ENCODE measurements at regions not wholly inside any gene's neighbourhood (a gene's known extent, or its start where the extent isn't known, plus 50 kb on each side); places are given as distances from the start of the nearest gene placed in this dataset.

- TF ChIP-seq GATA3 (IDR thresholded peaks at IDR 0.05; ENCODE audit: low read depth, low read length) (no peak), GATA2 (IDR thresholded peaks at IDR 0.05; ENCODE audit: low read depth, low read length) (no peak)
These were observed 249.0 kb downstream of the TSHZ3 start for GRCh38 chr19:31100206-31100590.

GRCh38 chr19:31099515-31100205, 249.6 kb downstream of the TSHZ3 start:
- TF ChIP-seq GATA3 (IDR thresholded peaks at IDR 0.05; ENCODE audit: low read depth, low read length) = no peak
- no peak for TF ChIP-seq GATA2 (IDR thresholded peaks at IDR 0.05; ENCODE audit: low read depth, low read length)

GRCh38 chr19:31098836-31099235, 250.4 kb downstream of the TSHZ3 start:
- no peak for TF ChIP-seq GATA3 (IDR thresholded peaks at IDR 0.05; ENCODE audit: low read depth, low read length)
- no peak for TF ChIP-seq GATA2 (IDR thresholded peaks at IDR 0.05; ENCODE audit: low read depth, low read length)

- TF ChIP-seq GATA3 (IDR thresholded peaks at IDR 0.05; ENCODE audit: low read depth, low read length) (no peak), GATA2 (IDR thresholded peaks at IDR 0.05; ENCODE audit: low read depth, low read length) (no peak)
These were observed 252.2 kb downstream of the TSHZ3 start for GRCh38 chr19:31096935-31097545.

GRCh38 chr19:31096062-31096830, 253.0 kb downstream of the TSHZ3 start:
- TF ChIP-seq GATA3 (IDR thresholded peaks at IDR 0.05; ENCODE audit: low read depth, low read length) = no peak
- no peak for TF ChIP-seq GATA2 (IDR thresholded peaks at IDR 0.05; ENCODE audit: low read depth, low read length)

- TF ChIP-seq GATA2 (IDR thresholded peaks at IDR 0.05; ENCODE audit: low read depth, low read length) (no peak), GATA3 (IDR thresholded peaks at IDR 0.05; ENCODE audit: low read depth, low read length) (no peak)
These were observed 254.0 kb downstream of the TSHZ3 start for GRCh38 chr19:31095100-31095804.

- no peak for TF ChIP-seq GATA3 (IDR thresholded peaks at IDR 0.05; ENCODE audit: low read depth, low read length)
- TF ChIP-seq GATA2 (IDR thresholded peaks at IDR 0.05; ENCODE audit: low read depth, low read length) = no peak
These were observed 257.0 kb downstream of the TSHZ3 start for GRCh38 chr19:31092274-31092673.

GRCh38 chr19:31089681-31090080, 259.6 kb downstream of the TSHZ3 start:
- TF ChIP-seq GATA3 (IDR thresholded peaks at IDR 0.05; ENCODE audit: low read depth, low read length) (no peak), GATA2 (IDR thresholded peaks at IDR 0.05; ENCODE audit: low read depth, low read length) (no peak)

- no peak for TF ChIP-seq GATA2 (IDR thresholded peaks at IDR 0.05; ENCODE audit: low read depth, low read length)
These were observed 264.1 kb downstream of the TSHZ3 start for GRCh38 chr19:31085125-31085524.

GRCh38 chr19:31083105-31083504, 266.1 kb downstream of the TSHZ3 start:
- TF ChIP-seq GATA2 (IDR thresholded peaks at IDR 0.05; ENCODE audit: low read depth, low read length) = no peak
- no peak for TF ChIP-seq GATA3 (IDR thresholded peaks at IDR 0.05; ENCODE audit: low read depth, low read length)

GRCh38 chr19:31075146-31075655, 274.0 kb downstream of the TSHZ3 start:
- TF ChIP-seq GATA2 (IDR thresholded peaks at IDR 0.05; ENCODE audit: low read depth, low read length) (no peak), GATA3 (IDR thresholded peaks at IDR 0.05; ENCODE audit: low read depth, low read length) (no peak)

- TF ChIP-seq GATA3 (IDR thresholded peaks at IDR 0.05; ENCODE audit: low read depth, low read length) = no peak
- no peak for TF ChIP-seq GATA2 (IDR thresholded peaks at IDR 0.05; ENCODE audit: low read depth, low read length)
These were observed 274.8 kb downstream of the TSHZ3 start for GRCh38 chr19:31074199-31075125.
